ENCODE measurements at regions not wholly inside any gene's neighbourhood (a gene's known extent, or its start where the extent isn't known, plus 50 kb on each side); places are given as distances from the start of the nearest gene placed in this dataset.

GRCh38 chr9:29648132-29648531 lies 2074.9 kb upstream of the C9orf72 start:
- TF ChIP-seq ZNF266 (tag by site-specific recombination; IDR thresholded peaks at IDR 0.05; ENCODE audit: low read depth) (no peak), ZNF626 (tag by site-specific recombination; IDR thresholded peaks at IDR 0.05) (no peak)

Measured in HEK293 (cell line).